Cardiac fibroblast (primary cell): ENCODE measurements at regions not wholly inside any gene's neighbourhood (a gene's known extent, or its start where the extent isn't known, plus 50 kb on each side); places are given as distances from the start of the nearest gene placed in this dataset.

ENCODE experiments used
- DNase-seq, 2 donors: peaks; one replicate each; pipeline versions ENCODE4 v3.0.0 to v3.0.0-alpha.2; 2010; ENCODE audit warnings: low read depth in 2 of 2
- H3K4me3 ChIP-seq, 2 donors: replicated peaks in 1 of 2; 1 replicate in 1 of 2; 2 replicates in 1 of 2; pipeline ENCODE4 v1.5.1; 2011; ENCODE audit warnings: low read depth in 2 of 2, low read length in 2 of 2, mild to moderate bottlenecking in 2 of 2, moderate library complexity in 1 of 2
- TF ChIP-seq, protein P1 (sequence below): IDR thresholded peaks from one replicate; pipeline ENCODE4 v1.5.1; 2011; ENCODE audit warnings: low read depth, mild to moderate bottlenecking, low read length, inconsistent platforms

DNA sequence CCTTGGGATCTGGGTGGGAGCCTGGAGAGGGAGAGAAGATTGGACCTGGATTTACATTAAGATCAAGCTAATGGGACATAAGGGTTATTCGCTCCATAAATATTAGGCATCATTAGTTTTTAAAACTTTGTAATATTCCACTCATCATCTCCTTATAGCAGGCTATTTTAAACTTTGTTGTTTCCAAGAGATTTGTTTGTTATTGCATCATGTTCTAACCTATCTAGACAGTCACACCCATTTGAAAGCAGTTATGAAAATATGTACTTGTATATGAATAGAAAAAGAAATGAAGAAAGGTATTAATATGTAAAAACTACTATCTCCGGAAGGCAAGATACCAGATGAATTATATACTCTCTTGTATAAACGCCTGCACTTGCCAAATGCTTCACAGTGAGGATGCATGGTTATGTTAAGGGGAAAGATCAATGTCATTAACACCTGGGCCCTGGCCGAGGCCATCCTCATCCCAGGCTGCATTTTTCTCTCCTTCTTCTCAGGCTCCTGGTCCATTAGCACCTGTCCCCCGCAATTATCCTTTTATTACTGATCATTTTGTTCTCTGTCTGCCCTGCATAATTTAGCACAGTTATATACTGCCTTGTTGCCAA lies 468.2 kb downstream of the MATN1 start:
- TF ChIP-seq, protein P1, sequence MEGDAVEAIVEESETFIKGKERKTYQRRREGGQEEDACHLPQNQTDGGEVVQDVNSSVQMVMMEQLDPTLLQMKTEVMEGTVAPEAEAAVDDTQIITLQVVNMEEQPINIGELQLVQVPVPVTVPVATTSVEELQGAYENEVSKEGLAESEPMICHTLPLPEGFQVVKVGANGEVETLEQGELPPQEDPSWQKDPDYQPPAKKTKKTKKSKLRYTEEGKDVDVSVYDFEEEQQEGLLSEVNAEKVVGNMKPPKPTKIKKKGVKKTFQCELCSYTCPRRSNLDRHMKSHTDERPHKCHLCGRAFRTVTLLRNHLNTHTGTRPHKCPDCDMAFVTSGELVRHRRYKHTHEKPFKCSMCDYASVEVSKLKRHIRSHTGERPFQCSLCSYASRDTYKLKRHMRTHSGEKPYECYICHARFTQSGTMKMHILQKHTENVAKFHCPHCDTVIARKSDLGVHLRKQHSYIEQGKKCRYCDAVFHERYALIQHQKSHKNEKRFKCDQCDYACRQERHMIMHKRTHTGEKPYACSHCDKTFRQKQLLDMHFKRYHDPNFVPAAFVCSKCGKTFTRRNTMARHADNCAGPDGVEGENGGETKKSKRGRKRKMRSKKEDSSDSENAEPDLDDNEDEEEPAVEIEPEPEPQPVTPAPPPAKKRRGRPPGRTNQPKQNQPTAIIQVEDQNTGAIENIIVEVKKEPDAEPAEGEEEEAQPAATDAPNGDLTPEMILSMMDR: no peak
- DNase-seq: no peak
- no peak overlapping the region for H3K4me3 ChIP-seq

GRCh38 chr1:30253807-30254440 lies 469.5 kb downstream of the MATN1 start:
- H3K4me3 ChIP-seq: no peak overlapping the region
- no peak for DNase-seq
- TF ChIP-seq, protein P1: no peak

DNA sequence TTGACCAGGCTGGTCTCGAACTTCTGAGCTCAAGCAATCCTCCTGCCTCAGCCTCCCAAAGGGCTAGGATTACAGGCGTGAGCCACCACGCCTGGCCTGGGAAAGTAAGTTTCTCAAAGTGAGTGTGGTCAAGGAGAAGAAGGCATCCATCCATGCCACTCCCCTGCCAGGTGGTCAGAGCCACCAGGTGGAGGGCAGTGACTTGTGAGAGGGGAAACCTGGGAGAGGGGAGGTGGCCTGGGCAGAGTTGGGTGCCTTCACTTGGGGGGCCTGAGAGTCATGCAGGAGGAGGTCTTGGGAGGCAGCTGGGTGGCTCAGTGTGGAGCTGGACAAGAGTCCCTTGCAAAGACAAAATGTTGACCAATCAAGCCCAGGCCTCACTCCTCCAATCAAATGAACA lies 470.0 kb downstream of the MATN1 start:
- TF ChIP-seq, protein P1: no peak
- DNase-seq: no peak
- no peak overlapping the region for H3K4me3 ChIP-seq

GRCh38 chr1:30250984-30251850 lies 472.2 kb downstream of the MATN1 start:
- TF ChIP-seq, protein P1: no peak
- no peak overlapping the region for H3K4me3 ChIP-seq
- DNase-seq: no peak

GRCh38 chr1:30250338-30250983 lies 472.9 kb downstream of the MATN1 start:
- H3K4me3 ChIP-seq: no peak overlapping the region
- TF ChIP-seq, protein P1: no peak
- no peak for DNase-seq

DNA sequence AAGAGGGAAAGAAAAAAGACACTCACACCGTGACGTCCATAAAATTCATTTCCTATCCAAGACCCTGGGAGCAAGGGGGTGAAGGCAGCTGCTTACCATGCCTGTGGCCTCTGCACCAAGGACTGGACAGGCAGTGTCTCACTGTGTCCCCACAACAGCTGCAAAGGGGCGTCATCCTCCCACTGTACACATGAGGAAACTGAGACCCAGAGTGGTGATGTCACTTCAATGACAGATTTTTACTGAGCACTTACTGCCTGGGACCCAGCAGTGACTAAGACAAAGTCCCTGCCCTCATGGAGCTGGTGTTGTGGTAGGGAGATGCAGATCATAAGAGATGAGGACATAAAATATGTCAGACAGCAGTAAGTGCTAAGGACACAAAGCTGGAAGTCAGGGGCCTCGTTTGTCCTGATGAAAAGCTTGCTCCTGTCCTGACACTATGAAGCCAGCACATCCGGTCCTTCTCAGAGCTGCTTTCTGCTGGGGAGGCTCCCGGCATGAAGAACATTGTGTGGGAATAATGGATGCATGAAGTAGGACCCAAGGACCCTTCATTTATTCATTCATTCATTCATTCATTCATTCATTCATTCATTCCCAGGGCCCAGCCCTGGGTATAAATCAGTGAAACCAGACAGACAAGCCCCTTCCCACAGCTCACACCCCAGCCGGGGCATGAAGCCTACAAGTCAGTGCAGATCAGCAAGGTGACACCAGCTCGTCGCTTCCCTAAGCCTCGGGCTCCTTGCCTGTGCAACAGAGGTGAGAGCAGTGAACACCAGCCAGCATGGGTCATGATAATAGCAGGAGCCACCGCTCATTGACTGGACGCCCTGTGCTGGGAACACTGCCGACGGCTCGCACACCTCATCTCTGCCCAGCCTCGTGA lies 473.7 kb downstream of the MATN1 start:
- no peak for DNase-seq
- no peak overlapping the region for H3K4me3 ChIP-seq
- TF ChIP-seq, protein P1: no peak
